SW 1271 (cell line): ENCODE measurements at regions not wholly inside any gene's neighbourhood (a gene's known extent, or its start where the extent isn't known, plus 50 kb on each side); places are given as distances from the start of the nearest gene placed in this dataset.
"Not testable (repeated sequence)": the region's sequence is repeated elsewhere in the genome, so short reads cannot be mapped to it uniquely, and the experiment has no call there.

Experiments used
- DNase-seq, 2 experiments: peaks; one replicate each; lab custom pipeline; 2025; lab: John Stamatoyannopoulos, UW

GRCh38 chrX:87236830-87237440 is 280.7 kb upstream of the KLHL4 start:
- no peak for DNase-seq

DNA sequence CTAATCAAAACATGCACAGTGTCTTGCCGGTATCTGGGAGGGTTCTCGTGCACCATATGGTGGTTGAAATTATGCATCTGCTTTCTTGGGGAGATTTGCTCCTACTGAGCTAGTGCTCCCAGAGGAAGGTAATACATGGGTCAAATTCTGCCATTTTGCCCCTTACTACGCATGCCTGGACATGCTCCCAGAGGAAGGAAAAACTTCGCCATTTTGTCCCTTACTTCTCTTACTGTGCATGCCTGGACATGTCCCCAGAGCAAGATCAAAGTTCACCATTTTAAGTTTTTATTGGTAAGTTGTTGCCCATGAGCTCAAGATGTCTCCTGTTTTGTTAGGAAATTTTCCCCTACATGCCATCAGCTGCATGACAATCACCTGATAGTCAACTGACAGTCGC is 252.1 kb upstream of the KLHL4 start:
- no peak for DNase-seq

DNA sequence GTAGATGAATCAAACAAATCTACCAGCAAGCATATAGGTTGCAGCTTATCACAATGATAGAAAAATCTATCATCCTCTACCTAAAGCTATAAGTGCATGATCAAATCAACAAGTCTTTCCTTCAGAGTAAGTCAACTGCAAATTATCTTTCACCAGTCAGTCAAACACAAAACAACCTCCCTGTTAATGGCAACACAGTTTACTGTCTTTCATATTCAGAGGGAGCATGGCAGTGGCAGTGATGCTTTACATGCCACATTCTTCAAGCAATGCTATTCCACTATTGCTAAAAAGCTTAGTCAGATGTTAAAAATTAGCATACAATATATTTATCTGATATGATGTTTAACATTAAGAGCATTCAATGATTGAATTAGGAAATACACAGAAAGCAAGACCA is 245.1 kb upstream of the KLHL4 start:
- DNase-seq, result no peak

DNA sequence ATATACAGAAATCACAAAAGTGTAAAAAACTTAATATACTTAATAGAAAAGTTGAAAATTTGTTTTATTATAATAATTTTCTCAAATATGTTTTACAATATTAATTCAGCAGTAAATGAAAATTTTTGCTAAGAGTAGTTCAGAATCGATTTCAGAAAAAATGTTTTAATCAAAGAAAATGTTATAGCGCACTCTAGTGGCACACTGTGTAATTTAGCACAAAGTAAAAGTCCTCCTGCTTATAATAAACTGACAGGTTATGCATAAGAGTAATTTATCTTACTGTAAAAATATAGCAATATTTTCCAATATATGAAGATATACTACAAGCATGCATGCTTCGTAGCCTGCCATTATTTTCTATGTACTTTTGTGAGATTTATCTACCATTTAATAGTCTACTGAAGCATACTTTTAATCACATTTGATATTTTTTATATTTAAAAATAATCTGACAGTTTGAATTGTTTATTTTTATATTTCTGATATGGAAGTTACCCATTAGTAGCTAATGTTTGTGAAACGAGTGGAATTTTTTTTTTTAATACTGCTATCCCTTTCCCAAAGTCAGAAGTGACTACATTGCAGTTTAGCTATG is 217.9 kb upstream of the KLHL4 start:
- peak in 1 of 2 experiments; percentile 0 for DNase-seq

DNA sequence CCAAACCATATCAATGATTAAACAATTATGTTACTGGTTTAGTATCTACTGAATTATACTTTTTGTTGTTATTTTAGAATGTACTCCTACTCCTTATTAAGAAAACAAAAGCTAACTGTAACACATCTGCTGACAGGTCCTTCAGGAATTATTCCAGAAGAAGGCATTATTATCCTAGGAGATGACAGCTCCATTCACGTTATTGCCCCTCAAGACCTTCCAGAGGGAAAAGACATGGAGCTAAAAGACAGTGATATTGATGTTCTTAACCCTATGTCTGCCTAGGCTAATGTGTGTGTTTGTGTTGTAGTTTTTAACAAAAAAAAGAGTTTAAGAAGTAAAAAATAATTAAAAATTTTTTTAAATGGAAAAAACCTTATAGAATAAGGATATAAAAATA is 206.8 kb upstream of the KLHL4 start:
- DNase-seq, result no peak

DNA sequence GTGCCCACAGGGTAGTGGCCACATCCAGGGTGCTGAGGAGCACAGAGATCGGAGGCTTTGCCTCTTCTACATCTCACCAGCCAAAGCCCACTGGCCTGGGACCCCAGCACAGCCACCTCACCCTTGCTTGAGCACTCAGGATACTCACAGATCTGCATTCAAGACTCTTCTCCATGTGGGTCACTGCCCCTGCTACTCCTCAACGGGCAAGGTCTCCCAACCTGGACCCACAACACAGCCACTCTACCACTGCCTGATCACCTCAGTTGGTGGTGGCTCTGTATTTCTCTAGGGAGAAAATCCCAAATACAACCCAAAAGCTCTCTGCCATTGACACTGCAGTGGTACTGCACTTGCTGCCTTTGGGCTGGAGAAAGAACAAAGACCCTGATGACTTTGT is 190.3 kb upstream of the KLHL4 start:
- DNase-seq, result no peak

DNA sequence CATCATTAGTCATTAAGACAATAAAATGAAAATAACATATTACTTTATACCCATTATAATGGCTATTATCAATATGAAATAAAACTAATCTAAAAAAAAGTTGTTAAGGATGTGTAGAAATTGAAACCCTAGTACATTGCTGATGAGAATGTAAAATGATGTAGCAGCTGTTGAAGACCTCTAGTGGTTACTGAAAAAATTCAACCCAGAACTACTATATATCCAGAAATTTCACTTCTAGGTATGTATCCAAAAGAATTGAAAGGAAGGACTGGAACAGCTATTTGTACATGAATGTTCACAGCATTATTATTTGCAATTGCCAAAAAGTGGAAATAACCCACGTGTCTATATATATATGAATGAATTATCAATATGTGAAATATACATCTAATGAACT is 180.3 kb upstream of the KLHL4 start:
- DNase-seq, result no peak

- DNase-seq, result no peak
Observed at GRCh38 chrX:87338510-87338909, 179.1 kb upstream of the KLHL4 start.

- DNase-seq, result no peak
Observed at GRCh38 chrX:87370865-87371264, 146.7 kb upstream of the KLHL4 start.

DNA sequence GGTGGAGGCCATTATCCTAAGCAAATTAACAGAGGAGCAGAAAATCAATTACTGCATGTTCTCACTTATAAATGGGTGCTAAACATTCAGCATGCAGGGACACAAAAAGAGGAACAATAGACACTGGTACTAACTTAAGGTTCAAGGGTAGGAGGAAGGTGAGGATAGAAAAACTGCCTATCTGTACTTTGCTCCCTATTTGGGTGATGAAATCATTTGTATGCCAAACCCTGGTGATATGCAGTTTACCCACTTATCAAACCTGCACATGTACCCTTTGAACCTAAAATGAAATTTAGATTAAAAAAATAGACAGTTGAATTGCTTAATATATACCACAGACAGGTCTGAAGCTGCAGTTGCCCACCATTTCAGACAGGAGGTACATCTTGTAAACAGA is 143.3 kb upstream of the KLHL4 start:
- no peak for DNase-seq

DNA sequence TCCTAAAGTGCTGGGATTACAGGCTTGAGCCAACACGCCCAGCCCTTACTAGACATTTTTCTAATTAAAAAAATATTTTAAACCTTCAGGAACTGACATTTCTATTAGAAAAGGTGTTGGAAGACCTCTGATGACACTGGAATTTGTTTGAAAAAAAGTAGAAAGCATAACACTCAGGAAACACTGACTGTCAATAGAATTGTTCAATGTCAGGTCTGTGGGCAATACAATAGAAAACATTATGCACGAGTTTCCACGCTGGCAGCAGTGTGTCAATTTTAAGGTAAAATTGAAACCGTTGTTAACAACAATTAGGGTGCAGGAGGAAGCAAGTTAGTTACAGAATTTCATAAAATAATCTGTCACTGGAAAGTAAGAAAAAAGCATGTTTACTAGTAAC is 140.7 kb upstream of the KLHL4 start:
- DNase-seq, result no peak

- no peak for DNase-seq
Observed at GRCh38 chrX:87388381-87388780, 129.2 kb upstream of the KLHL4 start.

GRCh38 chrX:87391742-87392141 is 125.9 kb upstream of the KLHL4 start:
- DNase-seq, result no peak

GRCh38 chrX:87392369-87392768 is 125.2 kb upstream of the KLHL4 start:
- no peak for DNase-seq

GRCh38 chrX:87397103-87397886 is 120.3 kb upstream of the KLHL4 start:
- no peak for DNase-seq

- no peak for DNase-seq
Observed at GRCh38 chrX:87402256-87402655, 115.3 kb upstream of the KLHL4 start.

DNA sequence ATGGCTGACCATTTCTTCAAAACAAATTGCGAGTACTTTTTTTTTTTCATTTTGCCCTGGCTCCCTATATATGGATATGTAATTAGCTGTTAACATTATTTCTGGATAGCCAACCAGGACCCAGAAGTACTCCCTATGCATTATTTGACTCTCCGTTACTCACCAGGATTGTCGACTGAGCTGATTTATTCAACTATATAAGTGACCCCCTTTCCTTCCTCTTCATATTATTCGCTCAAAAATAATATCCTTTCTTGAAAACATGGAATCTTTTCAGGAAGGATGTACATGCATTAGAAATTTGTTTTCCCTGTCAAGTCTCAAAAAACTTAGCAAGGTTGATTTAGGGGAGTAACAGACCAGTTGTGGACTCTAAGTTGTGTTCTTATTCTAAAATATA is 114.1 kb upstream of the KLHL4 start:
- DNase-seq, result no peak

GRCh38 chrX:87409113-87409841 is 108.3 kb upstream of the KLHL4 start:
- DNase-seq, result peak; percentile 0 to 32

- DNase-seq, result no peak
Observed at GRCh38 chrX:87425618-87426017, 92.0 kb upstream of the KLHL4 start.

GRCh38 chrX:87434618-87435017 is 83.0 kb upstream of the KLHL4 start:
- no peak for DNase-seq

DNA sequence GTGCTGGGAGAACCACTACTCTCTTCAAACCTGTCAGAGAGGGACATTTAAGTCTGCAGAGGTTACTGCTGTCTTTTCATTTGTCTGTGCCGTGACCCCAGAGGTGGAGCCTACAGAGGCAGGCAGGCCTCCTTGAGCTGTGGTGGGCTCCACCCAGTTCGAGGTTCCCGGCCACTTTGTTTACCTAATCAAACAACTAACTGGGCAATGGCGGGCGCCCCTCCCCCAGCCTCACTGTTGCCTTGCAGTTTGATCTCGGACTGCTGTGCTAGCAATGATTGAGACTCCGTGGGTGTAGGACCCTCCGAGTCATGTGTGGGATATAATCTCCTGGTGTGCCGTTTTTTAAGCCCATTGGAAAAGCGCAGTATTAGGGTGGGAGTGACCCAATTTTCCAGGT is 69.0 kb upstream of the KLHL4 start:
- not testable (repeated sequence) for DNase-seq

DNA sequence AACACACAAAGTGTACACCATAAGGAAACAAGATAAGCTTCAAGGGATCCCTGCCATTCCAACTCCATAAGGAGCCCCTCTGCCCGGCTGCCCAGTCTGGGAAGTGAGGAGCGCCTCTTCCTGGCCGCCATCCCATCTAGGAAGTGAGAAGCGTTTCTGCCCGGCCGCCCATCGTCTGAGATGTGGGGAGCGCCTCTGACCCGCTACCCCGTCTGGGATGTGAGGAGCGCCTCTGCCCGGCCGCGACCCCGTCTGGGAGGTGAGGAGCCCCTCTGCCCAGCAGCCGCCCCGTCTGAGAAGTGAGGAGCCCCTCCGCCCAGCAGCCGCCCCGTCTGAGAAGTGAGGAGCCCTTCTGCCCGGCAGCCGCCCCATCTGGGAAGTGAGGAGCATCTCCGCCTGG is 51.8 kb upstream of the KLHL4 start:
- not testable (repeated sequence) for DNase-seq
